Stomach (tissue), 8 donors: ENCODE measurements at regions not wholly inside any gene's neighbourhood (a gene's known extent, or its start where the extent isn't known, plus 50 kb on each side); places are given as distances from the start of the nearest gene placed in this dataset.

Experiments used
- DNase-seq, 2 donors: peaks; one replicate each; pipeline versions ENCODE4 v3.0.0 to v3.0.0-alpha.2; 2013 to 2019
- H3K27ac ChIP-seq, 5 donors: fragments of 200-600 bp in 4 of 5; sonication (generic) in 4 of 5; one replicate each; pipeline ENCODE4 v1.5.1; 2013 to 2019; ENCODE audit warnings: mild to moderate bottlenecking in 1 of 5, moderate library complexity in 1 of 5
- H3K27me3 ChIP-seq, 3 donors: fragments of 200-600 bp; sonication (generic); one replicate each; pipeline ENCODE4 v1.5.1; 2017 to 2019; ENCODE audit warnings: mixed run types in 1 of 3
- H3K36me3 ChIP-seq, 4 donors: fragments of 200-600 bp; sonication (generic); 1 replicate in 3 of 4; 2 replicates in 1 of 4; pipeline ENCODE4 v1.5.1; 2016 to 2019
- H3K4me1 ChIP-seq, 4 donors: fragments of 200-600 bp; sonication (generic); one replicate each; pipeline ENCODE4 v1.5.1; 2016 to 2019
- H3K4me3 ChIP-seq, 4 donors: fragments of 200-600 bp; sonication (generic) in 3 of 4; one replicate each; pipeline ENCODE4 v1.5.1; 2016 to 2019; ENCODE audit warnings: mild to moderate bottlenecking in 1 of 4
- H3K9me3 ChIP-seq, 4 donors: fragments of 200-600 bp; sonication (generic); one replicate each; pipeline ENCODE4 v1.5.1; 2016 to 2019
- CTCF ChIP-seq, 7 experiments: fragments of 450-650 bp in 4 of 7; fragments of 200-600 bp in 3 of 7; sonication (generic) in 3 of 7; IDR thresholded peaks; one replicate each; pipeline ENCODE4 v1.5.1; 2016 to 2019; ENCODE audit warnings: antibody characterized with exemption in 7 of 7, control low read depth in 2 of 7, mild to moderate bottlenecking in 1 of 7
- EP300 ChIP-seq: sonication (generic); formaldehyde crosslinking; IDR thresholded peaks from one replicate; pipeline ENCODE4 v1.6.1; 2017; ENCODE audit warnings: antibody characterized with exemption
- POLR2A ChIP-seq, 4 donors: fragments of 450-650 bp; IDR thresholded peaks; one replicate each; pipeline ENCODE4 v1.6.1; 2016; ENCODE audit warnings: antibody characterized with exemption in 4 of 4, control low read depth in 2 of 4, mild to moderate bottlenecking in 1 of 4, moderate library complexity in 1 of 4
- POLR2AphosphoS5 ChIP-seq, 3 donors: sonication (generic); formaldehyde crosslinking; IDR thresholded peaks; one replicate each; pipeline ENCODE4 v1.6.1; 2016; ENCODE audit warnings: antibody characterized with exemption in 3 of 3
- WGBS, 5 donors: extraction: QIAGEN DNeasy Blood & Tissue Kit in 3 of 5; methylation state at CpG; one replicate each; pipeline versions ENCODE4 v1.1.5 to v1.1.7; 2013 to 2018; 5-methylcytosine and 5-hydroxymethylcytosine counted together
- intact Hi-C: fragments of 100-400 bp; cut with DNase I; formaldehyde crosslinking; loops from one replicate; pipeline ENCODE4 v1.15.1; 2023; ENCODE audit warnings: low total_unique reads
- donor health status: healthy with polysubstance abuse.
- donor health status: Bipolar disorder and iron deficiency.
- donor health status: healthy.

GRCh38 chr1:14332158-14332557 lies 266.3 kb upstream of the KAZN start:
- 76 to 88% (median 85%) methylated on average over 4 of the region's 4 CpGs for WGBS, 5 donors
- no peak for TF ChIP-seq CTCF (IDR thresholded peaks at IDR 0.05)
- TF ChIP-seq EP300 = no peak
- no peak for TF ChIP-seq POLR2A (IDR thresholded peaks at IDR 0.05)
- TF ChIP-seq POLR2AphosphoS5 (IDR thresholded peaks at IDR 0.05) = no peak
- Histone ChIP-seq H3K4me1 (no peaks in the 10 kb centered on the region), H3K9me3 (peaks cover 0 to 17% (median 8%) of the 10 kb centered on the region in 4 donors), H3K4me3 (no peak overlapping the region), H3K27ac (no peak overlapping the region), H3K27me3 (no peaks in the 10 kb centered on the region), H3K36me3 (no peaks in the 10 kb centered on the region)
- intact Hi-C loops = no loop called here
- DNase-seq = no peak

- DNase-seq = no peak
- peaks cover 0 to 17% (median 8%) of the 10 kb centered on the region in 4 donors for H3K9me3 ChIP-seq
- H3K27ac ChIP-seq = no peak overlapping the region
- intact Hi-C loops = no loop called here
- 54 to 61% (median 58%) methylated on average over 7 of the region's 7 CpGs for WGBS, 5 donors
- TF ChIP-seq POLR2AphosphoS5 (IDR thresholded peaks at IDR 0.05) (no peak), CTCF (IDR thresholded peaks at IDR 0.05) (no peak)
- no peaks in the 10 kb centered on the region for H3K4me1 ChIP-seq
- no peaks in the 10 kb centered on the region for H3K36me3 ChIP-seq
- H3K27me3 ChIP-seq = no peaks in the 10 kb centered on the region
- H3K4me3 ChIP-seq = no peak overlapping the region
These were observed 263.9 kb upstream of the KAZN start for GRCh38 chr1:14334336-14335176.

- TF ChIP-seq CTCF (IDR thresholded peaks at IDR 0.05) (no peak), EP300 (no peak), POLR2A (IDR thresholded peaks at IDR 0.05) (no peak), POLR2AphosphoS5 (IDR thresholded peaks at IDR 0.05) (no peak)
- H3K9me3 ChIP-seq = no peaks in the 10 kb centered on the region
- intact Hi-C loops = no loop called here
- no peak for DNase-seq
- no peaks in the 10 kb centered on the region for H3K27me3 ChIP-seq
- no peak overlapping the region for H3K4me3 ChIP-seq
- 65 to 92% (median 75%) methylated on average over 3 of the region's 3 CpGs for WGBS, 5 donors
- H3K36me3 ChIP-seq = no peaks in the 10 kb centered on the region
- no peak overlapping the region for H3K27ac ChIP-seq
- H3K4me1 ChIP-seq = no peaks in the 10 kb centered on the region
These were observed 260.0 kb upstream of the KAZN start for GRCh38 chr1:14338509-14338908.

- H3K36me3 ChIP-seq = no peaks in the 10 kb centered on the region
- no peaks in the 10 kb centered on the region for H3K4me1 ChIP-seq
- no peaks in the 10 kb centered on the region for H3K9me3 ChIP-seq
- H3K4me3 ChIP-seq = no peak overlapping the region
- H3K27ac ChIP-seq = no peak overlapping the region
- WGBS, 5 donors = 71 to 76% (median 75%) methylated on average over 5 of the region's 5 CpGs
- no peak for DNase-seq
- TF ChIP-seq EP300 (no peak), CTCF (IDR thresholded peaks at IDR 0.05) (no peak), POLR2AphosphoS5 (IDR thresholded peaks at IDR 0.05) (no peak), POLR2A (IDR thresholded peaks at IDR 0.05) (no peak)
- intact Hi-C loops = no loop called here
- no peaks in the 10 kb centered on the region for H3K27me3 ChIP-seq
These were observed 259.2 kb upstream of the KAZN start for GRCh38 chr1:14339288-14339687.
